HG02642 (cell line): ENCODE measurements at regions not wholly inside any gene's neighbourhood (a gene's known extent, or its start where the extent isn't known, plus 50 kb on each side); places are given as distances from the start of the nearest gene placed in this dataset.

Experiments used
- ATAC-seq: cut with Tn5 transposase; IDR thresholded peaks from one replicate; pipeline ENCODE4 v1.9.1; 2021; ENCODE audit warnings: mild to moderate bottlenecking; ENCODE audit not compliant: unreplicated experiment, poor library complexity

DNA sequence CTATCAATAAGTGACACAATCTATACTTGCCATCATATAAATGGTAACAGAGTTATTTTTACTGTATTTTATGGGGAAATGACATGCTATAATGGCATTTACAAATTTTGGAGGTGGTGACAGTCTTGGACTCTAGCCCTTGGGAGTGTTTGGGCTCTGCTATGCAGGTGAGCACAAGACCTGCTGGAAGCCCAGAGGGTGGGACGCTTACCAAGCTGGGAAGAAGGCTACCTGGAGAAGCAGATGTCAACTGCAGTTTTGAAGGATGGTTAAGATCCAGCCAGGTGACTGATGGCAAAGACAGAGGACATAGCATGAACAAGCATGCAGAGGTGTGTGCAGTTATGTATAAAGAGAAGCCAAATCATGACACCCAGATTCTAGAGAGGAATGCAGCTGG is 346.9 kb downstream of the MYCN start:
- no peak for ATAC-seq

- ATAC-seq = no peak
Measured at GRCh38 chr2:16285813-16286510, 345.6 kb downstream of the MYCN start.

- ATAC-seq = no peak
Measured at GRCh38 chr2:16284941-16285625, 344.7 kb downstream of the MYCN start.

DNA sequence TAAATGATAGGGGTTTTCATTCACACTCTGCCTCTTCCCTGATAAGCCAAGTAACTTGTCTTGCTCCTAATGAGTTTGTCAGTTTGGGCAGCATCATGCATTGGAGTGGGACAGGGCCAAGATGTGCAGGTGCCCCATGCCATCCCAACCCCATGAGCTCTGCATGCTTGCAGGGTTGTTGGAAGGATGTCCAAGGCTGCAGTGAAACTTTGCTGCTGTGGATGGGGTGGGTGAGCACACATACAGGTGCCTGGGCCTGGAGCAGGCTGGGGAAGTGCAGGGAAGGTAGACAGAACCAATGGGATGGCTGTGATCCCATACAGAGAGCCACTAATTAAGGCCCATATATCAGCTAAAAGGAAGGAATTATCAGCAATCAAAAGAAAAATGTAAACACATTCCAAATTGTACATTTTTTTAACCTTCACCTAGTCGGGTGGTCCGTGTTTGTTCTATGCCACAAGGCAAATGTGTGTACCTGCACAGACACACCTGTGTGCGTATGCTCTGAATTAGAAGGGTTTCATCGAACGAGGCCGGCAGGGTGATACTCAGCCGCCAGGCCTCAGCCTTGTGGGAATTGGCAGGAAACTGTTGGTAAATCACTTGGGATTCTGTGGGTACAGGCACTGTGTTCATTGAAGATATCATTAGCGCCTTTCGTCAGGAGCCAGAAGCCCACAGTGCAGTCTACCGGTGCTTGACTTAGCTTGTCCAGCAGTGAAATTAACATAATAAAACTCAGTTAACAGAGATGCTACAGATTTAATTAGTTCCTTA is 342.9 kb downstream of the MYCN start:
- no peak for ATAC-seq

- ATAC-seq = no peak
Measured at GRCh38 chr2:16282511-16282910, 342.2 kb downstream of the MYCN start.

- ATAC-seq = peak; percentile 74
Measured at GRCh38 chr2:16281451-16282335, 341.3 kb downstream of the MYCN start.

DNA sequence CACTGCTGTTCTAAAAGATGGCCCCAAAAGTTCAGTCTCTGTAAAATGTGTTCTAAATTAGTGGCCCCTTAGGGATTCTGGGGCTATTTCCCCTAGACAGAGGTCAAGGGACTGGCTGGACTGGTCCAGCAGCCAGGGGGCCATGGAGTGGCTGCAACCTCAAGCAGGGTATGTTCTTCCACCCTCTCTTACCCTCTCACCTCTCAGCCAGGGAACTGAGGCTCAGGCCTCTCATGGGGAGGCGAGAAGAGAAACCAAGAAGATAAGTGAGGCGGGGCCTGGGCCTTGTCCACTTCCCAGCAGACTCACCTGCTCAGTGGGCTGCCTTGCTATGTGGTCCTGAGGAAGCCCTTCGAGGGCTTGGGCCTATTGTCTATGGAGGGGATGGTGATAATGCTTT is 339.7 kb downstream of the MYCN start:
- ATAC-seq = no peak

- no peak for ATAC-seq
Measured at GRCh38 chr2:16279641-16280040, 339.3 kb downstream of the MYCN start.

- ATAC-seq = no peak
Measured at GRCh38 chr2:16279201-16279570, 338.8 kb downstream of the MYCN start.

- ATAC-seq = no peak
Measured at GRCh38 chr2:16278421-16279200, 338.3 kb downstream of the MYCN start.

- no peak for ATAC-seq
Measured at GRCh38 chr2:16277117-16277516, 336.8 kb downstream of the MYCN start.

DNA sequence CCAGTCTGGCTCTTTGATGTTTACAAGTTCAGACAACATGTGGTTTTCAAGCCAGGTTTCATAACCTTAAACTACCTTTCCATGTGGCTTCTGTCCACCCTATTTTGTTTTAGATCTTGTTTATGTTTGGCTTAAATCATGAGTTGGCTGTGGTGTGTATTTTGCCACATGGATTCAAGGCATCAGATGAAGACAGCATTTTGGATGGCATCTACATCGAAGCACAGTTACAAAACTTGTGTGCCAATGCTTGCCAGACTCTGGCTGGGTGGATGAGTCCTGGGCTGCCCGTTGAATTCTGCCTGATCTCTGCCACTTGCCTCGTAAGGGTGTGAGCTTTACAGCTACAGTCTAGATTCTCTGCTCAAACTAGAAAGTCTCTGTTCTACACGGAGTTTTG is 335.3 kb downstream of the MYCN start:
- ATAC-seq = no peak

GRCh38 chr2:16275131-16275530 is 334.8 kb downstream of the MYCN start:
- ATAC-seq = no peak

GRCh38 chr2:16273111-16273510 is 332.8 kb downstream of the MYCN start:
- no peak for ATAC-seq

GRCh38 chr2:16272038-16272788 is 331.9 kb downstream of the MYCN start:
- ATAC-seq = no peak

DNA sequence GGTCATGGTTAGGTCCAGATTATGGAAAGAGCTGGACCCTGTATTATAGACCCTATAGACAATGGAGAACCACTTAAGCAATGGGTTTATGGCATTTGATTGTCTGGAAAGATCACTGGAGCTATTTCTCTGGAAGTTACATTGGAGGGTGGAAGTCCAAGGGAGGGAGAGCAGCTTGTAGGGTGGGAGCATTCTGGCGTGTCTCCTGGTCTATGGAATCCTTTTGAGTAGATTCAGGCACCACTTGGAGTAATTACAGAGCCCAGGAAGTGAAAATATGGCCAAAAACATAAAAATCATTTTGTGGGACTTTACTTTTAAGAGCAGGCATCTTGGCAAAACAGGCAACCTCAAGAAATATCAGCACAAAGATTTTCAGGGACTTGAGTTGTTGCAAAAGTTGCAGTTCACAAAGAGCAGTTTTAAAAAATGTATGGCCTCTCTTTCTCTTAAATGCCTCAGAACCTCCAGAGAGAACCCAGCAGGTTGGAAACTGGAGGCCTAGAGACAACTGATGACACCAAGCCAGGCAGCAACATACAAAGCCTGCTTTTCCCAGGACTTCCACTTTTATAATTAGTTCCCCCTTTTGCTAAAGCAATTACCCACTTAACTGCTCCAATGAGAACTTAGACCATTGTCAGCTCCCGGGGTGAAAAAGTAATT is 331.0 kb downstream of the MYCN start:
- no peak for ATAC-seq

GRCh38 chr2:16270441-16270840 is 330.1 kb downstream of the MYCN start:
- ATAC-seq = no peak

- ATAC-seq = no peak
Measured at GRCh38 chr2:16268301-16269000, 328.1 kb downstream of the MYCN start.
